ENCODE measurements at regions not wholly inside any gene's neighbourhood (a gene's known extent, or its start where the extent isn't known, plus 50 kb on each side); places are given as distances from the start of the nearest gene placed in this dataset.

- CTCF ChIA-PET, result no interaction called here
- no peak for TF ChIP-seq CTCF (IDR thresholded peaks at IDR 0.05; ENCODE audit: control extremely low read depth, extremely low read depth, low read depth, missing control alignments)
- no peak for DNase-seq (ENCODE audit: extremely low spot score)
- POLR2A ChIA-PET, result no interaction called here
Measured at GRCh38 chr12:33304176-33304575, 135.4 kb downstream of the SYT10 start.

GRCh38 chr12:33296529-33296928 lies 143.1 kb downstream of the SYT10 start:
- CTCF ChIA-PET, result interaction anchor here (0.7 kb wide), 1 partner anchor 28 kb away, joined by 3 read pairs; no protein-coding TSS in a partner anchor
- no peak for TF ChIP-seq CTCF (IDR thresholded peaks at IDR 0.05; ENCODE audit: control extremely low read depth, extremely low read depth, low read depth, missing control alignments)
- no peak for DNase-seq (ENCODE audit: extremely low spot score)
- POLR2A ChIA-PET, result no interaction called here

- ChIA-PET CTCF (no interaction called here), POLR2A (no interaction called here)
- DNase-seq (ENCODE audit: extremely low spot score), result no peak
- no peak for TF ChIP-seq CTCF (IDR thresholded peaks at IDR 0.05; ENCODE audit: control extremely low read depth, extremely low read depth, low read depth, missing control alignments)
Measured at GRCh38 chr12:33290703-33291102, 148.9 kb downstream of the SYT10 start.

- CTCF ChIA-PET, result no interaction called here
Measured at GRCh38 chr12:33283054-33283453, 156.6 kb downstream of the SYT10 start.

GRCh38 chr12:33277376-33277775 lies 162.2 kb downstream of the SYT10 start:
- ChIA-PET CTCF (no interaction called here), POLR2A (no interaction called here)
- TF ChIP-seq CTCF (IDR thresholded peaks at IDR 0.05; ENCODE audit: control extremely low read depth, extremely low read depth, low read depth, missing control alignments), result no peak
- no peak for DNase-seq (ENCODE audit: extremely low spot score)

More at GRCh38 chr12:33283054-33283453, 156.6 kb downstream of the SYT10 start:
- no peak for DNase-seq (ENCODE audit: extremely low spot score)
- no peak for TF ChIP-seq CTCF (IDR thresholded peaks at IDR 0.05; ENCODE audit: control extremely low read depth, extremely low read depth, low read depth, missing control alignments)
- POLR2A ChIA-PET, result no interaction called here

GRCh38 chr12:33267641-33268040 lies 172.0 kb downstream of the SYT10 start:
- TF ChIP-seq CTCF (IDR thresholded peaks at IDR 0.05; ENCODE audit: control extremely low read depth, extremely low read depth, low read depth, missing control alignments), result no peak
- ChIA-PET POLR2A (no interaction called here), CTCF (no interaction called here)
- no peak for DNase-seq (ENCODE audit: extremely low spot score)

- CTCF ChIA-PET, result no interaction called here
- no peak for DNase-seq (ENCODE audit: extremely low spot score)
- no peak for TF ChIP-seq CTCF (IDR thresholded peaks at IDR 0.05; ENCODE audit: control extremely low read depth, extremely low read depth, low read depth, missing control alignments)
- POLR2A ChIA-PET, result no interaction called here
Measured at GRCh38 chr12:33265900-33266299, 173.7 kb downstream of the SYT10 start.

Measured in GM10248 (cell line).